HCT116 (cell line): ENCODE measurements at regions not wholly inside any gene's neighbourhood (a gene's known extent, or its start where the extent isn't known, plus 50 kb on each side); places are given as distances from the start of the nearest gene placed in this dataset.

ENCODE experiments used
- ATAC-seq: fragments of 200-7000 bp; cut with Tn5 transposase; 2 replicates; pipeline ENCODE4 v1.9.1; 2020; ENCODE audit warnings: mild to moderate bottlenecking, moderate library complexity
- BruUV-seq: library from RNA; stranded (reverse); fragments of 400-500 nt; replicated peaks from 2 replicates; lab custom pipeline; 2021; lab: Mats Ljungman, UMichigan
- CTCF ChIA-PET: fragments of 300-600 bp; sonication (Branson Sonifier 250); formaldehyde crosslinking; loops from one replicate; lab custom pipeline; 2021; ENCODE audit warnings: antibody characterized with exemption; lab: Charles Lee
- POLR2A ChIA-PET: fragments of 300-600, 350-600 bp; sonication (Branson Sonifier 250); formaldehyde crosslinking; loops from one replicate; lab custom pipeline; 2021; ENCODE audit warnings: antibody characterized with exemption; lab: Charles Lee
- RAD21 ChIA-PET, 2 experiments: fragments of 300-600 bp; sonication (Branson Sonifier 250); formaldehyde crosslinking; loops; one replicate each; lab custom pipeline; 2023; ENCODE audit warnings: low total read pairs in 2 of 2; ENCODE audit not compliant: uncharacterized antibody in 2 of 2, unreplicated experiment in 2 of 2, low non-redundant PET in 1 of 2; lab: Charles Lee
- DNase-seq: peaks from one replicate; pipeline ENCODE4 v3.0.0-alpha.2; 2010; ENCODE audit warnings: low read depth, low spot score
- H2AFZ ChIP-seq: fragments of 200-600 bp; shearing (Covaris generic), sonication (generic); 2 replicates; pipeline ENCODE4 v1.6.1; 2017; ENCODE audit warnings: low read depth, mixed run types, mixed read lengths, antibody characterized with exemption, low read length; ENCODE audit not compliant: poor library complexity, severe bottlenecking
- H3K27ac ChIP-seq: 2 replicates; pipeline ENCODE4 v1.5.1; 2012; ENCODE audit warnings: low read depth, low read length
- H3K27me3 ChIP-seq: fragments of 200-600 bp; sonication (generic); 2 replicates; pipeline ENCODE4 v1.6.1; 2016; ENCODE audit warnings: mixed run types, low read length, mixed read lengths; ENCODE audit not compliant: insufficient read depth
- H3K36me3 ChIP-seq, 2 experiments: fragments of 200-500 bp in 1 of 2; fragments of 200-600 bp in 1 of 2; sonication (Bioruptor generic) in 1 of 2; sonication (generic) in 1 of 2; 2 replicates each; pipeline versions ENCODE4 v1.5.1 to v1.6.1; 2014 to 2016; ENCODE audit warnings: low read length in 2 of 2, inconsistent platforms in 1 of 2, mixed read lengths in 1 of 2, mixed run types in 1 of 2; ENCODE audit not compliant: insufficient read depth in 2 of 2, control insufficient read depth in 1 of 2
- H3K4me1 ChIP-seq, 2 experiments: fragments of 200-600 bp in 1 of 2; sonication (generic) in 1 of 2; 2 replicates each; pipeline versions ENCODE4 v1.5.1 to v1.6.1; 2012 to 2017; ENCODE audit warnings: low read length in 2 of 2, inconsistent platforms in 1 of 2, mild to moderate bottlenecking in 1 of 2, mixed read lengths in 1 of 2, mixed run types in 1 of 2, moderate library complexity in 1 of 2; ENCODE audit not compliant: insufficient read depth in 2 of 2, control insufficient read depth in 1 of 2
- H3K4me2 ChIP-seq: fragments of 200-600 bp; sonication (generic); 2 replicates; pipeline ENCODE4 v1.6.1; 2017; ENCODE audit warnings: mixed run types, low read length, mixed read lengths
- H3K4me3 ChIP-seq, 2 experiments: fragments of 200-600 bp in 1 of 2; sonication (generic) in 1 of 2; replicated peaks in 1 of 2; 2 replicates each; pipeline ENCODE4 v1.5.1; 2011 to 2016; ENCODE audit warnings: low read length in 2 of 2, control low read depth in 1 of 2, low read depth in 1 of 2, mild to moderate bottlenecking in 1 of 2, mixed read lengths in 1 of 2, mixed run types in 1 of 2
- H3K79me2 ChIP-seq: fragments of 200-600 bp; sonication (generic); 2 replicates; pipeline ENCODE4 v1.6.1; 2017; ENCODE audit warnings: mild to moderate bottlenecking, mixed run types, low read length, moderate library complexity, mixed read lengths; ENCODE audit not compliant: insufficient read depth
- H3K9ac ChIP-seq: fragments of 200-600 bp; sonication (generic); 2 replicates; pipeline ENCODE4 v1.6.1; 2016; ENCODE audit warnings: low read length, mixed read lengths
- H3K9me2 ChIP-seq: fragments of 200-600 bp; sonication (generic), shearing (Covaris generic); 2 replicates; pipeline ENCODE4 v1.6.1; 2017; ENCODE audit warnings: mixed run types, mild to moderate bottlenecking, moderate library complexity; ENCODE audit not compliant: insufficient read depth
- H3K9me3 ChIP-seq, 2 experiments: fragments of 200-500 bp in 1 of 2; fragments of 200-600 bp in 1 of 2; sonication (Bioruptor generic) in 1 of 2; sonication (generic) in 1 of 2; 2 replicates each; pipeline ENCODE4 v1.6.1; 2014 to 2017; ENCODE audit warnings: low read length in 2 of 2, mixed read lengths in 2 of 2, inconsistent platforms in 1 of 2, low read depth in 1 of 2, mild to moderate bottlenecking in 1 of 2, mixed run types in 1 of 2, moderate library complexity in 1 of 2; ENCODE audit not compliant: control insufficient read depth in 1 of 2, insufficient read depth in 1 of 2
- H4K20me1 ChIP-seq: fragments of 200-600 bp; sonication (generic), shearing (Covaris generic); 2 replicates; pipeline ENCODE4 v1.6.1; 2017; ENCODE audit warnings: mixed run types, mild to moderate bottlenecking, moderate library complexity; ENCODE audit not compliant: insufficient read depth
- ATF3 ChIP-seq: IDR thresholded peaks from 2 replicates; pipeline ENCODE4 v1.6.1; 2012
- CBX3 ChIP-seq: IDR thresholded peaks from 2 replicates; pipeline ENCODE4 v1.6.1; 2012; ENCODE audit warnings: low read depth
- EGR1 ChIP-seq: IDR thresholded peaks from 2 replicates; pipeline ENCODE4 v1.6.1; 2012; ENCODE audit warnings: low read depth
- JUND ChIP-seq: IDR thresholded peaks from 2 replicates; pipeline ENCODE4 v1.6.1; 2012
- POLR2A ChIP-seq: IDR thresholded peaks from 2 replicates; pipeline ENCODE4 v1.7.0; 2011; ENCODE audit warnings: borderline replicate concordance; ENCODE audit not compliant: insufficient read depth, insufficient read length; ENCODE audit errors: extremely low read depth
- SP1 ChIP-seq: IDR thresholded peaks from 2 replicates; pipeline ENCODE4 v1.6.1; 2012; ENCODE audit warnings: low read depth
- TCF7L2 ChIP-seq: IDR thresholded peaks from 2 replicates; pipeline ENCODE4 v1.7.0; 2011; ENCODE audit warnings: borderline replicate concordance, inconsistent platforms; ENCODE audit not compliant: insufficient read depth, insufficient read length; ENCODE audit errors: extremely low read depth
- ZFX ChIP-seq: fragments of 450-650 bp; IDR thresholded peaks from 2 replicates; pipeline ENCODE4 v1.6.1; 2017
- ZNF274 ChIP-seq: fragments of 200-500 bp; sonication (Bioruptor generic); IDR thresholded peaks from 2 replicates; pipeline ENCODE4 v1.6.1; 2014; ENCODE audit warnings: mild to moderate bottlenecking, low read depth, low read length, inconsistent platforms
- intact Hi-C: fragments of 100-400 bp; cut with micrococcal nuclease; formaldehyde crosslinking; loops from 2 replicates; pipeline ENCODE4 v1.10.0; 2022
- TF ChIP-seq, protein P1 (sequence below): IDR thresholded peaks from 2 replicates; pipeline ENCODE4 v1.6.1; 2012

GRCh38 chr17:72343911-72344310, 223.1 kb downstream of the SOX9 start:
- BruUV-seq, result no TSS peak
- Histone ChIP-seq H3K27ac (no peak overlapping the region), H3K9me3 (no peaks in the 10 kb centered on the region; a peak in 1 of 4 replicates), H4K20me1 (no peaks in the 10 kb centered on the region), H3K27me3 (no peaks in the 10 kb centered on the region), H3K36me3 (no peaks in the 10 kb centered on the region), H3K9me2 (no peaks in the 10 kb centered on the region), H3K4me2 (no peak overlapping the region)
- ChIA-PET RAD21 (no interaction called here), POLR2A (no interaction called here), CTCF (no interaction called here)
- ATAC-seq (no peak), DNase-seq (no peak)
- intact Hi-C loops, result no loop called here
- no peak for TF ChIP-seq SP1
- no peak for TF ChIP-seq ATF3
- TF ChIP-seq, protein P1, sequence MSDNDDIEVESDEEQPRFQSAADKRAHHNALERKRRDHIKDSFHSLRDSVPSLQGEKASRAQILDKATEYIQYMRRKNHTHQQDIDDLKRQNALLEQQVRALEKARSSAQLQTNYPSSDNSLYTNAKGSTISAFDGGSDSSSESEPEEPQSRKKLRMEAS, result no peak
- TF ChIP-seq, all 23 proteins: peak for 0
- Histone ChIP-seq H3K79me2 (no peaks in the 10 kb centered on the region), H3K4me3 (no peak overlapping the region), H2AFZ (no peak overlapping the region), H3K9ac (no peak overlapping the region), H3K4me1 (peaks cover 22 to 44% of the 10 kb centered on the region in 2 experiments)

DNA sequence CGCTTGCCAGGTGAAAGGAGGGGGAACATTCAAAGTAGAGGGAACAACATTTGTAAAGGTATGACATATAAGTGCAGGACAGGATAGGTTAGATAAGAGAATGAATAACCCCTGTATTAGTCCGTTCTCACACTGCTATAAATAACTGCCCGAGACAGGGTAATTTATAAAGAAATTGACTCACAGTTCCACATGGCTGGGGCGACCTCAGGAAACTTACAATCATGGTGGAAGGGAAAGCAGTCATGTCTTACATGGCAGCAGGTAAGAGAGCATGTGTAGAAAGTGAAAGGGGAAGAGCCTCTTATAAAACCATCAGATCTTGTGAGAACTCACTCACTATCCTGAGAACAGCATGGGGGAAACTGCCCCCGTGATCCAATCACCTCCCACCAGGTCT, 223.8 kb downstream of the SOX9 start:
- no TSS peak for BruUV-seq
- RAD21 ChIA-PET, result no interaction called here
- intact Hi-C loops, result no loop called here
- no peaks in the 10 kb centered on the region; a peak in 1 of 4 replicates for H3K9me3 ChIP-seq
- no peak overlapping the region for H3K9ac ChIP-seq
- POLR2A ChIA-PET, result no interaction called here
- TF ChIP-seq TCF7L2 (no peak), ZFX (no peak), EGR1 (no peak), CBX3 (no peak), JUND (no peak), POLR2A (no peak), ZNF274 (no peak)
- TF ChIP-seq, protein P1, result no peak
- H4K20me1 ChIP-seq, result no peaks in the 10 kb centered on the region
- H3K36me3 ChIP-seq, result no peaks in the 10 kb centered on the region
- H3K4me3 ChIP-seq, result no peak overlapping the region
- no peak overlapping the region; the same call in 1 of the 2 replicates for H3K4me2 ChIP-seq
- DNase-seq (no peak), ATAC-seq (no peak)
- H3K9me2 ChIP-seq, result no peaks in the 10 kb centered on the region
- CTCF ChIA-PET, result no interaction called here
- no peaks in the 10 kb centered on the region for H3K27me3 ChIP-seq
- no peak overlapping the region for H2AFZ ChIP-seq
- H3K27ac ChIP-seq, result no peak overlapping the region
- H3K79me2 ChIP-seq, result no peaks in the 10 kb centered on the region
- peaks cover 15 to 37% of the 10 kb centered on the region in 2 experiments for H3K4me1 ChIP-seq
